Right lobe of liver (tissue), 4 donors: ENCODE measurements at regions not wholly inside any gene's neighbourhood (a gene's known extent, or its start where the extent isn't known, plus 50 kb on each side); places are given as distances from the start of the nearest gene placed in this dataset.

Source experiments
- CTCF ChIP-seq, 4 donors: fragments of 200-600 bp in 3 of 4; fragments of 450-650 bp in 1 of 4; IDR thresholded peaks; one replicate each; pipeline versions ENCODE4 v1.5.1 to v1.8.0; 2016 to 2022; ENCODE audit warnings: antibody characterized with exemption in 4 of 4, mild to moderate bottlenecking in 2 of 4
- POLR2A ChIP-seq: fragments of 450-650 bp; IDR thresholded peaks from one replicate; pipeline ENCODE4 v1.6.1; 2017; ENCODE audit warnings: antibody characterized with exemption, mild to moderate bottlenecking
- donor health status: DM: no; HTN: no; CAD: no.
- donor health status: DM: no; HTN: no; CAD: no.
- donor health status: DM: no; HTN: yes; CAD: no.

GRCh38 chr16:59164461-59164860 is 430.3 kb upstream of the GOT2 start:
- TF ChIP-seq CTCF (IDR thresholded peaks at IDR 0.05) = no peak
- no peak for TF ChIP-seq POLR2A
